ENCODE measurements at regions not wholly inside any gene's neighbourhood (a gene's known extent, or its start where the extent isn't known, plus 50 kb on each side); places are given as distances from the start of the nearest gene placed in this dataset.

GRCh38 chr17:68122587-68122986 is 87.1 kb downstream of the KPNA2 start:
- Histone ChIP-seq H3K4me3 (ENCODE audit: insufficient read depth in 1 of 2, low read depth in 1 of 2, low read length in 2 of 2) (no peak overlapping the region), H3K9me3 (ENCODE audit: control insufficient read depth, low read length) (peaks cover 7% of the 10 kb centered on the region), H2BK5ac (ENCODE audit: low read depth, low read length, poor library complexity, severe bottlenecking) (no peak overlapping the region), H3K27ac (ENCODE audit: low read length, poor library complexity, severe bottlenecking) (no peak overlapping the region), H3K79me1 (replicated peaks; ENCODE audit: low read length, poor library complexity, severe bottlenecking) (peaks cover 11% of the 10 kb centered on the region), H3K18ac (ENCODE audit: low read depth in 1 of 2, low read length in 2 of 2) (no peak overlapping the region), H3K23ac (ENCODE audit: low read length in 2 of 2) (no peak overlapping the region), H2BK120ac (ENCODE audit: low read depth, low read length) (no peak overlapping the region), H3K9ac (ENCODE audit: low read length) (no peak overlapping the region), H2BK15ac (ENCODE audit: low read depth, poor library complexity, severe bottlenecking) (no peak overlapping the region), H3K4me2 (ENCODE audit: low read length, poor library complexity, severe bottlenecking) (no peak overlapping the region), H4K91ac (ENCODE audit: low read length) (no peak overlapping the region), H2AFZ (ENCODE audit: low read depth, low read length) (no peak overlapping the region), H3K14ac (ENCODE audit: low read length in 2 of 2) (no peak overlapping the region), H3K4me1 (ENCODE audit: control insufficient read depth, insufficient read depth, low read depth, low read length) (no peaks in the 10 kb centered on the region), H3K36me3 (ENCODE audit: control insufficient read depth in 1 of 2, insufficient read depth in 2 of 2, low read depth in 1 of 2, low read length in 2 of 2) (peaks cover 19 to 44% of the 10 kb centered on the region in 2 experiments), H2BK12ac (ENCODE audit: low read length in 2 of 2) (no peak overlapping the region), H3K27me3 (ENCODE audit: control insufficient read depth in 1 of 2, insufficient read depth in 1 of 2, low read length in 2 of 2) (no peaks in the 10 kb centered on the region), H2AK5ac (ENCODE audit: low read length, severe bottlenecking) (no peak overlapping the region), H3K4ac (ENCODE audit: low read depth in 1 of 2, low read length in 2 of 2) (no peak overlapping the region), H4K8ac (ENCODE audit: low read length) (no peak overlapping the region)
- no peak for DNase-seq
- WGBS, result 100% methylated on average over 1 of the region's 3 CpGs

GRCh38 chr17:68125111-68125870 is 89.8 kb downstream of the KPNA2 start:
- H3K27ac ChIP-seq (ENCODE audit: low read length, poor library complexity, severe bottlenecking), result no peak overlapping the region
- H3K4me3 ChIP-seq (ENCODE audit: insufficient read depth in 1 of 2, low read depth in 1 of 2, low read length in 2 of 2), result no peak overlapping the region
- no peak overlapping the region for H4K8ac ChIP-seq (ENCODE audit: low read length)
- H3K23ac ChIP-seq (ENCODE audit: low read length in 2 of 2), result no peak overlapping the region
- no peak overlapping the region for H2BK15ac ChIP-seq (ENCODE audit: low read depth, poor library complexity, severe bottlenecking)
- H2BK120ac ChIP-seq (ENCODE audit: low read depth, low read length), result no peak overlapping the region
- H2BK5ac ChIP-seq (ENCODE audit: low read depth, low read length, poor library complexity, severe bottlenecking), result no peak overlapping the region
- no peaks in the 10 kb centered on the region for H3K27me3 ChIP-seq (ENCODE audit: control insufficient read depth in 1 of 2, insufficient read depth in 1 of 2, low read length in 2 of 2)
- H2BK12ac ChIP-seq (ENCODE audit: low read length in 2 of 2), result no peak overlapping the region
- H3K9ac ChIP-seq (ENCODE audit: low read length), result no peak overlapping the region
- H3K14ac ChIP-seq (ENCODE audit: low read length in 2 of 2), result no peak overlapping the region
- peaks cover 14 to 39% of the 10 kb centered on the region in 2 experiments for H3K36me3 ChIP-seq (ENCODE audit: control insufficient read depth in 1 of 2, insufficient read depth in 2 of 2, low read depth in 1 of 2, low read length in 2 of 2)
- WGBS, result 100% methylated on average over 2 of the region's 6 CpGs
- peaks cover 11% of the 10 kb centered on the region for H3K79me1 ChIP-seq (replicated peaks; ENCODE audit: low read length, poor library complexity, severe bottlenecking)
- no peak overlapping the region for H3K18ac ChIP-seq (ENCODE audit: low read depth in 1 of 2, low read length in 2 of 2)
- peaks cover 7% of the 10 kb centered on the region for H3K9me3 ChIP-seq (ENCODE audit: control insufficient read depth, low read length)
- H2AK5ac ChIP-seq (ENCODE audit: low read length, severe bottlenecking), result no peak overlapping the region
- DNase-seq, result no peak
- no peak overlapping the region for H3K4me2 ChIP-seq (ENCODE audit: low read length, poor library complexity, severe bottlenecking)
- no peaks in the 10 kb centered on the region for H3K4me1 ChIP-seq (ENCODE audit: control insufficient read depth, insufficient read depth, low read depth, low read length)
- H4K91ac ChIP-seq (ENCODE audit: low read length), result no peak overlapping the region
- H3K4ac ChIP-seq (ENCODE audit: low read depth in 1 of 2, low read length in 2 of 2), result no peak overlapping the region
- H2AFZ ChIP-seq (ENCODE audit: low read depth, low read length), result no peak overlapping the region

- Histone ChIP-seq H3K79me1 (replicated peaks; ENCODE audit: low read length, poor library complexity, severe bottlenecking) (peaks cover 5% of the 10 kb centered on the region), H2BK5ac (ENCODE audit: low read depth, low read length, poor library complexity, severe bottlenecking) (no peak overlapping the region), H2AK5ac (ENCODE audit: low read length, severe bottlenecking) (no peak overlapping the region), H3K9ac (ENCODE audit: low read length) (no peak overlapping the region), H4K91ac (ENCODE audit: low read length) (no peak overlapping the region), H3K23ac (ENCODE audit: low read length in 2 of 2) (no peak overlapping the region), H2BK12ac (ENCODE audit: low read length in 2 of 2) (no peak overlapping the region), H4K8ac (ENCODE audit: low read length) (no peak overlapping the region), H2BK15ac (ENCODE audit: low read depth, poor library complexity, severe bottlenecking) (no peak overlapping the region), H3K27ac (ENCODE audit: low read length, poor library complexity, severe bottlenecking) (no peak overlapping the region), H3K4me2 (ENCODE audit: low read length, poor library complexity, severe bottlenecking) (no peak overlapping the region), H3K27me3 (ENCODE audit: control insufficient read depth in 1 of 2, insufficient read depth in 1 of 2, low read length in 2 of 2) (no peaks in the 10 kb centered on the region), H2AFZ (ENCODE audit: low read depth, low read length) (no peak overlapping the region), H3K9me3 (ENCODE audit: control insufficient read depth, low read length) (peaks cover 1% of the 10 kb centered on the region), H3K4ac (ENCODE audit: low read depth in 1 of 2, low read length in 2 of 2) (no peak overlapping the region), H3K36me3 (ENCODE audit: control insufficient read depth in 1 of 2, insufficient read depth in 2 of 2, low read depth in 1 of 2, low read length in 2 of 2) (peaks cover 10 to 36% of the 10 kb centered on the region in 2 experiments), H3K18ac (ENCODE audit: low read depth in 1 of 2, low read length in 2 of 2) (no peak overlapping the region), H3K4me1 (ENCODE audit: control insufficient read depth, insufficient read depth, low read depth, low read length) (no peaks in the 10 kb centered on the region), H3K4me3 (ENCODE audit: insufficient read depth in 1 of 2, low read depth in 1 of 2, low read length in 2 of 2) (no peak overlapping the region), H2BK120ac (ENCODE audit: low read depth, low read length) (no peak overlapping the region), H3K14ac (ENCODE audit: low read length in 2 of 2) (no peak overlapping the region)
- WGBS, result 98% methylated on average over 3 of the region's 3 CpGs
- no peak for DNase-seq
These were observed 92.4 kb downstream of the KPNA2 start for GRCh38 chr17:68127914-68128313.

GRCh38 chr17:68131456-68131855 is 95.9 kb downstream of the KPNA2 start:
- Histone ChIP-seq H2BK12ac (ENCODE audit: low read length in 2 of 2) (no peak overlapping the region), H4K91ac (ENCODE audit: low read length) (no peak overlapping the region), H3K23ac (ENCODE audit: low read length in 2 of 2) (no peak overlapping the region), H3K9me3 (ENCODE audit: control insufficient read depth, low read length) (no peaks in the 10 kb centered on the region), H4K8ac (ENCODE audit: low read length) (no peak overlapping the region), H3K4me3 (ENCODE audit: insufficient read depth in 1 of 2, low read depth in 1 of 2, low read length in 2 of 2) (no peak overlapping the region), H2BK15ac (ENCODE audit: low read depth, poor library complexity, severe bottlenecking) (no peak overlapping the region), H3K4me2 (ENCODE audit: low read length, poor library complexity, severe bottlenecking) (no peak overlapping the region), H3K9ac (ENCODE audit: low read length) (no peak overlapping the region), H3K27me3 (ENCODE audit: control insufficient read depth in 1 of 2, insufficient read depth in 1 of 2, low read length in 2 of 2) (no peaks in the 10 kb centered on the region), H2AK5ac (ENCODE audit: low read length, severe bottlenecking) (no peak overlapping the region), H3K79me1 (replicated peaks; ENCODE audit: low read length, poor library complexity, severe bottlenecking) (peaks cover 2% of the 10 kb centered on the region), H3K27ac (ENCODE audit: low read length, poor library complexity, severe bottlenecking) (no peak overlapping the region), H2BK120ac (ENCODE audit: low read depth, low read length) (no peak overlapping the region), H2BK5ac (ENCODE audit: low read depth, low read length, poor library complexity, severe bottlenecking) (no peak overlapping the region), H3K18ac (ENCODE audit: low read depth in 1 of 2, low read length in 2 of 2) (no peak overlapping the region), H3K4ac (ENCODE audit: low read depth in 1 of 2, low read length in 2 of 2) (no peak overlapping the region), H3K36me3 (ENCODE audit: control insufficient read depth in 1 of 2, insufficient read depth in 2 of 2, low read depth in 1 of 2, low read length in 2 of 2) (peaks cover 30 to 36% of the 10 kb centered on the region in 2 experiments), H2AFZ (ENCODE audit: low read depth, low read length) (no peak overlapping the region), H3K14ac (ENCODE audit: low read length in 2 of 2) (no peak overlapping the region), H3K4me1 (ENCODE audit: control insufficient read depth, insufficient read depth, low read depth, low read length) (no peaks in the 10 kb centered on the region)
- no peak for DNase-seq
- whole genome bisulfite sequencing, result 89% methylated on average over 1 of the region's 1 CpG

Data from mesenchymal stem cell (in vitro differentiated cells and primary cell).